ENCODE measurements at regions not wholly inside any gene's neighbourhood (a gene's known extent, or its start where the extent isn't known, plus 50 kb on each side); places are given as distances from the start of the nearest gene placed in this dataset.

DNA sequence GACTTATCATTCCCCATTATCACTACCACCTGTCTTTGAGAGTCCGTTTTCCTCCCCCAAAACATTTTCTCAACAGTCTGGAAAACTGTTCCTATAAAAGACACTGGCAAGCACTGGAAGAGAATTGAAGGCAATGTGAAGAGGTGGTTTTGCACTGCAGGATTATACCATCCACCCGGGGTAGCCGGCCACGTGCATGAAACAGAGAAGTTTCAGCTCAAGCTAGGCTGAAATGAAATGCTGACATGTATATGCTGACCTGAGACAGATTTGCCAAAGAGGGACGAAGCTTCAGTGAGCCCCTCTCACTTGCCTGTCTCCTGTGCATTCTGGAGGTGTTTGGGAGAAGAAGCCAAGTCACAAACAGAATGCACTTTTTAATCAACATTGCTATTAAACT is 567.0 kb downstream of the EBF1 start:
- 40% methylated on average over 5 of the region's 5 CpGs for WGBS (ENCODE audit: low lambda C conversion rate)
- FAIRE-seq (no peak), DNase-seq (ENCODE audit: low spot score) (no peak), ATAC-seq (no peak)
- in situ Hi-C loops (cut with HindIII; ENCODE audit: extremely low pct_ligation_motif_present, low pct_unique_long_range_greater_than_20kb) (no loop called here), intact Hi-C loops (cut with micrococcal nuclease; ENCODE audit: unreplicated experiment) (no loop called here)
- TF ChIP-seq, protein P1, sequence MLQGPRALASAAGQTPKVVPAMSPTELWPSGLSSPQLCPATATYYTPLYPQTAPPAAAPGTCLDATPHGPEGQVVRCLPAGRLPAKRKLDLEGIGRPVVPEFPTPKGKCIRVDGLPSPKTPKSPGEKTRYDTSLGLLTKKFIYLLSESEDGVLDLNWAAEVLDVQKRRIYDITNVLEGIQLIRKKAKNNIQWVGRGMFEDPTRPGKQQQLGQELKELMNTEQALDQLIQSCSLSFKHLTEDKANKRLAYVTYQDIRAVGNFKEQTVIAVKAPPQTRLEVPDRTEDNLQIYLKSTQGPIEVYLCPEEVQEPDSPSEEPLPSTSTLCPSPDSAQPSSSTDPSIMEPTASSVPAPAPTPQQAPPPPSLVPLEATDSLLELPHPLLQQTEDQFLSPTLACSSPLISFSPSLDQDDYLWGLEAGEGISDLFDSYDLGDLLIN (CRISPR knock-in tag; IDR thresholded peaks at IDR 0.05; ENCODE audit: borderline replicate concordance), result no peak
- TF ChIP-seq NKX3-1 (CRISPR knock-in tag; IDR thresholded peaks at IDR 0.05) (no peak), REXO4 (CRISPR knock-in tag; IDR thresholded peaks at IDR 0.05; ENCODE audit: borderline replicate concordance) (no peak), ISX (CRISPR knock-in tag; conservative IDR thresholded peaks at IDR 0.05) (no peak), ZNF10 (CRISPR knock-in tag; IDR thresholded peaks at IDR 0.05; ENCODE audit: borderline replicate concordance, low read depth) (no peak), SOX13 (IDR thresholded peaks at IDR 0.05) (no peak), SOX13 (CRISPR knock-in tag; conservative IDR thresholded peaks at IDR 0.05 in 1 of 2, IDR thresholded peaks at IDR 0.05 in 1 of 2) (no peak), SIN3B (IDR thresholded peaks at IDR 0.05; ENCODE audit: low read length) (no peak), NFRKB (IDR thresholded peaks at IDR 0.05) (no peak), SRSF4 (IDR thresholded peaks at IDR 0.05; ENCODE audit: low read depth, low read length, poor library complexity, severe bottlenecking) (no peak), ATAD3A (CRISPR knock-in tag; IDR thresholded peaks at IDR 0.05) (no peak), ZFP41 (CRISPR knock-in tag; IDR thresholded peaks at IDR 0.05; ENCODE audit: borderline replicate concordance) (no peak), ZSCAN29 (CRISPR knock-in tag; conservative IDR thresholded peaks at IDR 0.05) (no peak), KLF15 (CRISPR knock-in tag; IDR thresholded peaks at IDR 0.05; ENCODE audit: borderline replicate concordance) (no peak)
- TF ChIP-seq, protein P2, sequence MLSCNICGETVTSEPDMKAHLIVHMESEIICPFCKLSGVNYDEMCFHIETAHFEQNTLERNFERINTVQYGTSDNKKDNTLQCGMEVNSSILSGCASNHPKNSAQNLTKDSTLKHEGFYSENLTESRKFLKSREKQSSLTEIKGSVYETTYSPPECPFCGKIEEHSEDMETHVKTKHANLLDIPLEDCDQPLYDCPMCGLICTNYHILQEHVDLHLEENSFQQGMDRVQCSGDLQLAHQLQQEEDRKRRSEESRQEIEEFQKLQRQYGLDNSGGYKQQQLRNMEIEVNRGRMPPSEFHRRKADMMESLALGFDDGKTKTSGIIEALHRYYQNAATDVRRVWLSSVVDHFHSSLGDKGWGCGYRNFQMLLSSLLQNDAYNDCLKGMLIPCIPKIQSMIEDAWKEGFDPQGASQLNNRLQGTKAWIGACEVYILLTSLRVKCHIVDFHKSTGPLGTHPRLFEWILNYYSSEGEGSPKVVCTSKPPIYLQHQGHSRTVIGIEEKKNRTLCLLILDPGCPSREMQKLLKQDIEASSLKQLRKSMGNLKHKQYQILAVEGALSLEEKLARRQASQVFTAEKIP (CRISPR knock-in tag; IDR thresholded peaks at IDR 0.05; ENCODE audit: borderline replicate concordance), result no peak
- TF ChIP-seq, protein P3, sequence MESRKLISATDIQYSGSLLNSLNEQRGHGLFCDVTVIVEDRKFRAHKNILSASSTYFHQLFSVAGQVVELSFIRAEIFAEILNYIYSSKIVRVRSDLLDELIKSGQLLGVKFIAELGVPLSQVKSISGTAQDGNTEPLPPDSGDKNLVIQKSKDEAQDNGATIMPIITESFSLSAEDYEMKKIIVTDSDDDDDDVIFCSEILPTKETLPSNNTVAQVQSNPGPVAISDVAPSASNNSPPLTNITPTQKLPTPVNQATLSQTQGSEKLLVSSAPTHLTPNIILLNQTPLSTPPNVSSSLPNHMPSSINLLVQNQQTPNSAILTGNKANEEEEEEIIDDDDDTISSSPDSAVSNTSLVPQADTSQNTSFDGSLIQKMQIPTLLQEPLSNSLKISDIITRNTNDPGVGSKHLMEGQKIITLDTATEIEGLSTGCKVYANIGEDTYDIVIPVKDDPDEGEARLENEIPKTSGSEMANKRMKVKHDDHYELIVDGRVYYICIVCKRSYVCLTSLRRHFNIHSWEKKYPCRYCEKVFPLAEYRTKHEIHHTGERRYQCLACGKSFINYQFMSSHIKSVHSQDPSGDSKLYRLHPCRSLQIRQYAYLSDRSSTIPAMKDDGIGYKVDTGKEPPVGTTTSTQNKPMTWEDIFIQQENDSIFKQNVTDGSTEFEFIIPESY (CRISPR knock-in tag; IDR thresholded peaks at IDR 0.05), result no peak
- no TSS peak for BruUV-seq (replicated peaks)
- POLR2A ChIA-PET, result no interaction called here
- no peak overlapping the region for H3K9ac ChIP-seq (ENCODE audit: insufficient read depth, low read depth, low read length)
- CTCF ChIA-PET (ENCODE audit: low intra/inter-chr PET ratio, low total read pairs), result no interaction called here
- H3K4me2 ChIP-seq (ENCODE audit: low read depth, low read length), result no peak overlapping the region
- no peak overlapping the region for H3K4me3 ChIP-seq (replicated peaks in 1 of 3; ENCODE audit: insufficient read depth in 1 of 3, low read depth in 2 of 3, low read length in 3 of 3)
- no peaks in the 10 kb centered on the region for H3K4me1 ChIP-seq (ENCODE audit: insufficient read depth, low read length)
- H3K27me3 ChIP-seq (ENCODE audit: control insufficient read depth in 1 of 2, insufficient read depth in 2 of 2, low read length in 2 of 2), result no peaks in the 10 kb centered on the region
- no peaks in the 10 kb centered on the region for H3K9me3 ChIP-seq (ENCODE audit: low read length)
- H3K79me2 ChIP-seq (ENCODE audit: insufficient read depth, low read length), result no peaks in the 10 kb centered on the region
- no peaks in the 10 kb centered on the region for H4K20me1 ChIP-seq (ENCODE audit: insufficient read depth, low read length)
- H3K27ac ChIP-seq (ENCODE audit: extremely low read length, insufficient read depth, low read length), result no peak overlapping the region
- H3K36me3 ChIP-seq (replicated peaks in 1 of 2; ENCODE audit: control insufficient read depth in 1 of 2, insufficient read depth in 2 of 2, low read length in 2 of 2), result no peaks in the 10 kb centered on the region
- no peak overlapping the region for H2AFZ ChIP-seq (ENCODE audit: low read length)
